ENCODE measurements at regions not wholly inside any gene's neighbourhood (a gene's known extent, or its start where the extent isn't known, plus 50 kb on each side); places are given as distances from the start of the nearest gene placed in this dataset.

GRCh38 chr22:48347311-48347710 is 1480.4 kb downstream of the BRD1 start:
- Mint-ChIP-seq H3K27ac (no peak overlapping the region), H3K9me3 (no peaks in the 10 kb centered on the region), H3K36me3 (ENCODE audit: low read depth) (no peaks in the 10 kb centered on the region), H3K4me1 (no peaks in the 10 kb centered on the region), H3K27me3 (no peaks in the 10 kb centered on the region), H3K4me3 (no peak overlapping the region)
- ChIA-PET POLR2A (no interaction called here), CTCF (no interaction called here)
- DNase-seq = no peak

GRCh38 chr22:48346911-48347310 is 1480.8 kb downstream of the BRD1 start:
- Mint-ChIP-seq H3K27me3 (no peaks in the 10 kb centered on the region), H3K27ac (no peak overlapping the region), H3K4me3 (no peak overlapping the region), H3K9me3 (no peaks in the 10 kb centered on the region), H3K4me1 (no peaks in the 10 kb centered on the region), H3K36me3 (ENCODE audit: low read depth) (no peaks in the 10 kb centered on the region)
- no peak for DNase-seq
- ChIA-PET CTCF (no interaction called here), POLR2A (no interaction called here)

- no peaks in the 10 kb centered on the region for H3K27me3 Mint-ChIP-seq
- no peak for DNase-seq
- no peak overlapping the region for H3K27ac Mint-ChIP-seq
- H3K4me3 Mint-ChIP-seq = no peak overlapping the region
- POLR2A ChIA-PET = no interaction called here
- H3K36me3 Mint-ChIP-seq (ENCODE audit: low read depth) = no peaks in the 10 kb centered on the region
- H3K9me3 Mint-ChIP-seq = no peaks in the 10 kb centered on the region
- CTCF ChIA-PET = no interaction called here
- no peaks in the 10 kb centered on the region for H3K4me1 Mint-ChIP-seq
Measured at GRCh38 chr22:48346311-48346710, 1481.4 kb downstream of the BRD1 start.

- H3K4me1 Mint-ChIP-seq = no peaks in the 10 kb centered on the region
- no peaks in the 10 kb centered on the region for H3K9me3 Mint-ChIP-seq
- CTCF ChIA-PET = no interaction called here
- H3K27me3 Mint-ChIP-seq = no peaks in the 10 kb centered on the region
- H3K27ac Mint-ChIP-seq = no peak overlapping the region
- no peak for DNase-seq
- H3K36me3 Mint-ChIP-seq (ENCODE audit: low read depth) = no peaks in the 10 kb centered on the region
- POLR2A ChIA-PET = no interaction called here
- H3K4me3 Mint-ChIP-seq = no peak overlapping the region
Measured at GRCh38 chr22:48345631-48346030, 1482.0 kb downstream of the BRD1 start.

- Mint-ChIP-seq H3K27me3 (no peaks in the 10 kb centered on the region), H3K36me3 (ENCODE audit: low read depth) (no peaks in the 10 kb centered on the region), H3K4me3 (no peak overlapping the region), H3K9me3 (no peaks in the 10 kb centered on the region), H3K4me1 (no peaks in the 10 kb centered on the region), H3K27ac (no peak overlapping the region)
- POLR2A ChIA-PET = no interaction called here
- CTCF ChIA-PET = no interaction called here
- no peak for DNase-seq
Measured at GRCh38 chr22:48343461-48343860, 1484.2 kb downstream of the BRD1 start.

GRCh38 chr22:48342732-48343131 is 1484.9 kb downstream of the BRD1 start:
- Mint-ChIP-seq H3K36me3 (ENCODE audit: low read depth) (no peaks in the 10 kb centered on the region), H3K27me3 (no peaks in the 10 kb centered on the region)
- POLR2A ChIA-PET = no interaction called here

GRCh38 chr22:48342016-48342415 is 1485.7 kb downstream of the BRD1 start:
- H3K9me3 Mint-ChIP-seq = no peaks in the 10 kb centered on the region

More at GRCh38 chr22:48342732-48343131, 1484.9 kb downstream of the BRD1 start:
- no peak for DNase-seq
- CTCF ChIA-PET = no interaction called here
- no peaks in the 10 kb centered on the region for H3K9me3 Mint-ChIP-seq
- no peaks in the 10 kb centered on the region for H3K4me1 Mint-ChIP-seq
- H3K4me3 Mint-ChIP-seq = no peak overlapping the region
- no peak overlapping the region for H3K27ac Mint-ChIP-seq

GRCh38 chr22:48340727-48341709 is 1486.7 kb downstream of the BRD1 start:
- H3K4me3 Mint-ChIP-seq = no peak overlapping the region
- no peaks in the 10 kb centered on the region for H3K36me3 Mint-ChIP-seq (ENCODE audit: low read depth)
- no peaks in the 10 kb centered on the region for H3K27me3 Mint-ChIP-seq
- POLR2A ChIA-PET = no interaction called here
- CTCF ChIA-PET = no interaction called here
- DNase-seq = no peak
- no peaks in the 10 kb centered on the region for H3K4me1 Mint-ChIP-seq
- H3K27ac Mint-ChIP-seq = no peak overlapping the region
- no peaks in the 10 kb centered on the region for H3K9me3 Mint-ChIP-seq

More at GRCh38 chr22:48342016-48342415, 1485.7 kb downstream of the BRD1 start:
- no peak for DNase-seq
- no peak overlapping the region for H3K27ac Mint-ChIP-seq
- ChIA-PET POLR2A (no interaction called here), CTCF (no interaction called here)
- H3K4me1 Mint-ChIP-seq = no peaks in the 10 kb centered on the region
- H3K4me3 Mint-ChIP-seq = no peak overlapping the region
- no peaks in the 10 kb centered on the region for H3K36me3 Mint-ChIP-seq (ENCODE audit: low read depth)
- H3K27me3 Mint-ChIP-seq = no peaks in the 10 kb centered on the region

GRCh38 chr22:48340191-48340590 is 1487.5 kb downstream of the BRD1 start:
- no peaks in the 10 kb centered on the region for H3K9me3 Mint-ChIP-seq
- no peak overlapping the region for H3K4me3 Mint-ChIP-seq
- H3K27me3 Mint-ChIP-seq = no peaks in the 10 kb centered on the region
- POLR2A ChIA-PET = no interaction called here
- CTCF ChIA-PET = no interaction called here
- no peak for DNase-seq
- H3K36me3 Mint-ChIP-seq (ENCODE audit: low read depth) = no peaks in the 10 kb centered on the region
- H3K4me1 Mint-ChIP-seq = no peaks in the 10 kb centered on the region
- no peak overlapping the region for H3K27ac Mint-ChIP-seq

- no peaks in the 10 kb centered on the region for H3K36me3 Mint-ChIP-seq (ENCODE audit: low read depth)
- DNase-seq = no peak
- no peak overlapping the region for H3K4me3 Mint-ChIP-seq
- ChIA-PET CTCF (no interaction called here), POLR2A (no interaction called here)
- H3K27me3 Mint-ChIP-seq = no peaks in the 10 kb centered on the region
- H3K9me3 Mint-ChIP-seq = no peaks in the 10 kb centered on the region
- H3K4me1 Mint-ChIP-seq = no peaks in the 10 kb centered on the region
- no peak overlapping the region for H3K27ac Mint-ChIP-seq
Measured at GRCh38 chr22:48338793-48339705, 1488.6 kb downstream of the BRD1 start.

- ChIA-PET POLR2A (interaction anchor here (0.5 kb wide), 1 partner anchor 125 kb away, joined by 3 read pairs; no protein-coding TSS in a partner anchor), CTCF (no interaction called here)
- Mint-ChIP-seq H3K4me3 (no peak overlapping the region), H3K36me3 (ENCODE audit: low read depth) (no peaks in the 10 kb centered on the region), H3K27me3 (no peaks in the 10 kb centered on the region), H3K9me3 (no peaks in the 10 kb centered on the region), H3K4me1 (no peaks in the 10 kb centered on the region), H3K27ac (no peak overlapping the region)
- no peak for DNase-seq
Measured at GRCh38 chr22:48337957-48338792, 1489.5 kb downstream of the BRD1 start.

- no peak overlapping the region for H3K4me3 Mint-ChIP-seq
- no peak overlapping the region for H3K27ac Mint-ChIP-seq
- no peaks in the 10 kb centered on the region for H3K27me3 Mint-ChIP-seq
- H3K4me1 Mint-ChIP-seq = no peaks in the 10 kb centered on the region
- peaks cover 5% of the 10 kb centered on the region for H3K9me3 Mint-ChIP-seq
- H3K36me3 Mint-ChIP-seq (ENCODE audit: low read depth) = no peaks in the 10 kb centered on the region
- ChIA-PET POLR2A (no interaction called here), CTCF (interaction anchor here (0.6 kb wide), 1 partner anchor 38 kb away, joined by 3 read pairs; no protein-coding TSS in a partner anchor)
- DNase-seq = no peak
Measured at GRCh38 chr22:48336339-48337060, 1491.2 kb downstream of the BRD1 start.

Data from activated CD4-positive, alpha-beta T cell treated with anti-CD3 and anti-CD28 coated beads, Interleukin-2, amount 10 ng/mL, durations not matched to agents 7 days and 5 days (primary cell).